ENCODE measurements at regions not wholly inside any gene's neighbourhood (a gene's known extent, or its start where the extent isn't known, plus 50 kb on each side); places are given as distances from the start of the nearest gene placed in this dataset.

- H3K79me2 ChIP-seq (ENCODE audit: insufficient read depth, low read length), result no peaks in the 10 kb centered on the region
- no peak overlapping the region for H3K56ac ChIP-seq (ENCODE audit: insufficient read length, low read depth, low read length)
- no peak overlapping the region for H3K4ac ChIP-seq (ENCODE audit: low read depth, low read length)
- no peak overlapping the region for H2BK20ac ChIP-seq (ENCODE audit: low read depth, low read length, poor library complexity, severe bottlenecking)
- H3K9me3 ChIP-seq (ENCODE audit: control insufficient read depth, low read depth, low read length), result no peaks in the 10 kb centered on the region
- no peak overlapping the region for H3K4me3 Mint-ChIP-seq
- H3K4me1 ChIP-seq (ENCODE audit: insufficient read depth, low read length), result peaks cover 7% of the 10 kb centered on the region
- no peaks in the 10 kb centered on the region for H3K9me3 Mint-ChIP-seq
- H2BK12ac ChIP-seq (ENCODE audit: insufficient read length, low read depth, low read length), result no peak overlapping the region
- no peaks in the 10 kb centered on the region for H3K36me3 Mint-ChIP-seq (ENCODE audit: insufficient read depth in 1 of 3, low read depth in 3 of 3)
- H3K18ac ChIP-seq (ENCODE audit: insufficient read length, low read depth, low read length), result no peak overlapping the region
- no peak for DNase-seq
- H4K20me1 ChIP-seq (ENCODE audit: control insufficient read depth, insufficient read depth, insufficient read length), result no peaks in the 10 kb centered on the region
- H3K4me1 Mint-ChIP-seq, result peaks cover 33 to 34% of the 10 kb centered on the region in 2 experiments
- H2AFZ ChIP-seq (ENCODE audit: low read length), result no peak overlapping the region
- no peak overlapping the region for H3T11ph ChIP-seq (ENCODE audit: low read length)
- no peak overlapping the region for H2BK120ac ChIP-seq (ENCODE audit: low read depth, low read length, poor library complexity, severe bottlenecking)
- TF ChIP-seq CTCF (conservative IDR thresholded peaks at IDR 0.05), result no peak
- H3K4me2 ChIP-seq (ENCODE audit: insufficient read depth, insufficient read length, low read length), result no peak overlapping the region
- H2AK5ac ChIP-seq (ENCODE audit: insufficient read length, low read length), result no peak overlapping the region
- 100% methylated on average over 1 of the region's 2 CpGs for WGBS (ENCODE audit: extremely low coverage, insufficient read length, low lambda C conversion rate)
- H3K27me3 Mint-ChIP-seq (ENCODE audit: low read depth), result no peaks in the 10 kb centered on the region
- no peak overlapping the region for H4K91ac ChIP-seq (ENCODE audit: insufficient read length, low read depth, low read length)
- H3K23ac ChIP-seq (ENCODE audit: insufficient read length, low read depth, low read length), result no peak overlapping the region
- H3K27me3 ChIP-seq (ENCODE audit: insufficient read depth, low read length), result no peaks in the 10 kb centered on the region
- H3K9ac ChIP-seq (ENCODE audit: extremely low read depth, insufficient read length, low read length), result no peak overlapping the region
- no peak overlapping the region for H4K8ac ChIP-seq (replicated peaks; ENCODE audit: insufficient read length, low read depth, low read length)
- no peak overlapping the region for H4K5ac ChIP-seq (ENCODE audit: insufficient read length, low read depth, low read length)
- H2BK15ac ChIP-seq (ENCODE audit: low read depth, low read length), result no peak overlapping the region
- no peak overlapping the region for H3K27ac ChIP-seq (ENCODE audit: insufficient read length, low read depth, low read length)
- peaks cover 3% of the 10 kb centered on the region for H3K23me2 ChIP-seq (ENCODE audit: insufficient read length, low read depth, low read length, poor library complexity, severe bottlenecking)
- no peak overlapping the region for H2BK5ac ChIP-seq (ENCODE audit: insufficient read length, low read length)
- no peaks in the 10 kb centered on the region for H3K79me1 ChIP-seq (ENCODE audit: insufficient read depth, low read depth, low read length, poor library complexity, severe bottlenecking)
- H3K14ac ChIP-seq (ENCODE audit: insufficient read depth, low read length), result no peak overlapping the region
- no peak overlapping the region for H3K27ac Mint-ChIP-seq
Measured at GRCh38 chr4:104418286-104418685, 76.4 kb downstream of the CXXC4 start.

Data from H9 (cell line).